ENCODE measurements at regions not wholly inside any gene's neighbourhood (a gene's known extent, or its start where the extent isn't known, plus 50 kb on each side); places are given as distances from the start of the nearest gene placed in this dataset.

GRCh38 chr3:145620002-145620401, 541.0 kb downstream of the PLOD2 start:
- no peaks in the 10 kb centered on the region for H3K79me2 ChIP-seq (ENCODE audit: insufficient read depth, low read length)
- no peaks in the 10 kb centered on the region for H3K36me3 ChIP-seq (ENCODE audit: insufficient read depth, low read length)
- H3K27me3 ChIP-seq (ENCODE audit: insufficient read depth, low read length): no peaks in the 10 kb centered on the region
- H3K4me2 ChIP-seq (ENCODE audit: insufficient read depth, low read length): no peak overlapping the region
- H3K9me3 ChIP-seq (ENCODE audit: low read depth, low read length): no peaks in the 10 kb centered on the region
- no peak for DNase-seq (ENCODE audit: insufficient read length, low spot score, missing footprints)
- no peak overlapping the region for H3K4me3 ChIP-seq (ENCODE audit: insufficient read depth, low read length)
- no peaks in the 10 kb centered on the region for H4K20me1 ChIP-seq (ENCODE audit: insufficient read depth, low read length)
- no peak overlapping the region for H2AFZ ChIP-seq (ENCODE audit: low read length)
- no peak overlapping the region for H3K27ac ChIP-seq (ENCODE audit: low read depth, low read length)
- H3K4me1 ChIP-seq (ENCODE audit: insufficient read depth, low read length): no peaks in the 10 kb centered on the region
- no peak for TF ChIP-seq CTCF (IDR thresholded peaks at IDR 0.05; ENCODE audit: extremely low read depth, low read depth, low read length)

GRCh38 chr3:145620486-145620885, 540.5 kb downstream of the PLOD2 start:
- Histone ChIP-seq H3K27ac (ENCODE audit: low read depth, low read length) (no peak overlapping the region), H4K20me1 (ENCODE audit: insufficient read depth, low read length) (no peaks in the 10 kb centered on the region), H3K4me1 (ENCODE audit: insufficient read depth, low read length) (no peaks in the 10 kb centered on the region), H3K36me3 (ENCODE audit: insufficient read depth, low read length) (no peaks in the 10 kb centered on the region), H3K27me3 (ENCODE audit: insufficient read depth, low read length) (no peaks in the 10 kb centered on the region), H3K79me2 (ENCODE audit: insufficient read depth, low read length) (no peaks in the 10 kb centered on the region), H3K9me3 (ENCODE audit: low read depth, low read length) (no peaks in the 10 kb centered on the region), H2AFZ (ENCODE audit: low read length) (no peak overlapping the region), H3K4me3 (ENCODE audit: insufficient read depth, low read length) (no peak overlapping the region), H3K4me2 (ENCODE audit: insufficient read depth, low read length) (no peak overlapping the region)
- DNase-seq (ENCODE audit: insufficient read length, low spot score, missing footprints): no peak
- no peak for TF ChIP-seq CTCF (IDR thresholded peaks at IDR 0.05; ENCODE audit: extremely low read depth, low read depth, low read length)

- H3K4me2 ChIP-seq (ENCODE audit: insufficient read depth, low read length): no peak overlapping the region
- no peaks in the 10 kb centered on the region for H3K27me3 ChIP-seq (ENCODE audit: insufficient read depth, low read length)
- DNase-seq (ENCODE audit: insufficient read length, low spot score, missing footprints): no peak
- no peaks in the 10 kb centered on the region for H3K9me3 ChIP-seq (ENCODE audit: low read depth, low read length)
- no peaks in the 10 kb centered on the region for H4K20me1 ChIP-seq (ENCODE audit: insufficient read depth, low read length)
- H3K4me3 ChIP-seq (ENCODE audit: insufficient read depth, low read length): no peak overlapping the region
- H3K36me3 ChIP-seq (ENCODE audit: insufficient read depth, low read length): no peaks in the 10 kb centered on the region
- H3K79me2 ChIP-seq (ENCODE audit: insufficient read depth, low read length): no peaks in the 10 kb centered on the region
- no peak overlapping the region for H3K27ac ChIP-seq (ENCODE audit: low read depth, low read length)
- no peak overlapping the region for H2AFZ ChIP-seq (ENCODE audit: low read length)
- H3K4me1 ChIP-seq (ENCODE audit: insufficient read depth, low read length): no peaks in the 10 kb centered on the region
- no peak for TF ChIP-seq CTCF (IDR thresholded peaks at IDR 0.05; ENCODE audit: extremely low read depth, low read depth, low read length)
Observed at GRCh38 chr3:145623349-145623748, 537.6 kb downstream of the PLOD2 start.

GRCh38 chr3:145628211-145628610, 532.8 kb downstream of the PLOD2 start:
- Histone ChIP-seq H3K4me1 (ENCODE audit: insufficient read depth, low read length) (no peaks in the 10 kb centered on the region), H2AFZ (ENCODE audit: low read length) (no peak overlapping the region), H3K27ac (ENCODE audit: low read depth, low read length) (no peak overlapping the region), H3K36me3 (ENCODE audit: insufficient read depth, low read length) (no peaks in the 10 kb centered on the region), H3K4me2 (ENCODE audit: insufficient read depth, low read length) (no peak overlapping the region), H3K4me3 (ENCODE audit: insufficient read depth, low read length) (no peak overlapping the region), H3K79me2 (ENCODE audit: insufficient read depth, low read length) (no peaks in the 10 kb centered on the region), H3K27me3 (ENCODE audit: insufficient read depth, low read length) (no peaks in the 10 kb centered on the region), H4K20me1 (ENCODE audit: insufficient read depth, low read length) (no peaks in the 10 kb centered on the region), H3K9me3 (ENCODE audit: low read depth, low read length) (no peaks in the 10 kb centered on the region)
- DNase-seq (ENCODE audit: insufficient read length, low spot score, missing footprints): no peak
- TF ChIP-seq CTCF (IDR thresholded peaks at IDR 0.05; ENCODE audit: extremely low read depth, low read depth, low read length): no peak

Measured in osteoblast (primary cell).